HEK293 (cell line): ENCODE measurements at regions not wholly inside any gene's neighbourhood (a gene's known extent, or its start where the extent isn't known, plus 50 kb on each side); places are given as distances from the start of the nearest gene placed in this dataset.

ENCODE experiments used
- ZNF670 ChIP-seq: fragments of 450-650 bp; formaldehyde crosslinking; IDR thresholded peaks from 2 replicates; pipeline ENCODE4 v1.5.1; 2016; ENCODE audit warnings: missing biosample characterization, missing genetic modification characterization, low read depth
- TF ChIP-seq, protein P1 (sequence below): fragments of 450-650 bp; formaldehyde crosslinking; IDR thresholded peaks from 2 replicates; pipeline ENCODE4 v1.5.1; 2016; ENCODE audit warnings: missing biosample characterization, missing genetic modification characterization

DNA sequence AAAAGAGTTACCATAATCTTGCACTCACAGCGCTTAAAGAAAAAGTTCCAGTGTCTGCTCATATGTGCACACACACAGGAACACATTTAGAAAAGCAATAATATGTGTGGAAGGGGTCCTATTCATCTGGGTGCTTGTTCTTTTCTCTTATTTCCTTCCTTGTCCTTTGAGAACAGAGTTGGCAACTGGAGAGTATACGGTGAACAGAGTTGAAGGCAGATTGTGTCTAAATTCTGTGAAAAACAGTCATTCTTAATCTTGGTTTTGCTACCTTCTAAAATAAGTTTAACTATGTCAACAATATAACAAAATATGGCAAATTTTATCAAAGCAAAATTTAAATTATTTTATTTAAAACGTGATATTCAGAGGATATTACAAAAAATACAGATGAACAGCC, 365.1 kb upstream of the NOCT start:
- TF ChIP-seq, protein P1, sequence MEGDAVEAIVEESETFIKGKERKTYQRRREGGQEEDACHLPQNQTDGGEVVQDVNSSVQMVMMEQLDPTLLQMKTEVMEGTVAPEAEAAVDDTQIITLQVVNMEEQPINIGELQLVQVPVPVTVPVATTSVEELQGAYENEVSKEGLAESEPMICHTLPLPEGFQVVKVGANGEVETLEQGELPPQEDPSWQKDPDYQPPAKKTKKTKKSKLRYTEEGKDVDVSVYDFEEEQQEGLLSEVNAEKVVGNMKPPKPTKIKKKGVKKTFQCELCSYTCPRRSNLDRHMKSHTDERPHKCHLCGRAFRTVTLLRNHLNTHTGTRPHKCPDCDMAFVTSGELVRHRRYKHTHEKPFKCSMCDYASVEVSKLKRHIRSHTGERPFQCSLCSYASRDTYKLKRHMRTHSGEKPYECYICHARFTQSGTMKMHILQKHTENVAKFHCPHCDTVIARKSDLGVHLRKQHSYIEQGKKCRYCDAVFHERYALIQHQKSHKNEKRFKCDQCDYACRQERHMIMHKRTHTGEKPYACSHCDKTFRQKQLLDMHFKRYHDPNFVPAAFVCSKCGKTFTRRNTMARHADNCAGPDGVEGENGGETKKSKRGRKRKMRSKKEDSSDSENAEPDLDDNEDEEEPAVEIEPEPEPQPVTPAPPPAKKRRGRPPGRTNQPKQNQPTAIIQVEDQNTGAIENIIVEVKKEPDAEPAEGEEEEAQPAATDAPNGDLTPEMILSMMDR (tag by site-specific recombination) = no peak
- no peak for TF ChIP-seq ZNF670 (tag by site-specific recombination)
